H1 (cell line): ENCODE measurements at regions not wholly inside any gene's neighbourhood (a gene's known extent, or its start where the extent isn't known, plus 50 kb on each side); places are given as distances from the start of the nearest gene placed in this dataset.

ENCODE experiments used
- CTCF ChIA-PET: fragments of 300-600 bp; sonication (Branson Sonifier 250); formaldehyde crosslinking; loops from one replicate; lab custom pipeline; 2021; ENCODE audit not compliant: partially characterized antibody; lab: Charles Lee
- POLR2A ChIA-PET: fragments of 300-600 bp; sonication (Branson Sonifier 250); formaldehyde crosslinking; loops from one replicate; lab custom pipeline; 2021; ENCODE audit warnings: inconsistent platforms; ENCODE audit not compliant: partially characterized antibody; lab: Charles Lee
- DNase-seq, 2 experiments: peaks; one replicate each; pipeline versions ENCODE4 v3.0.0 to v3.0.0-alpha.2; 2010 to 2022; ENCODE audit warnings: low spot score in 2 of 2, low read depth in 1 of 2, mixed read lengths in 1 of 2
- FAIRE-seq: peaks from 2 replicates; lab custom pipeline; 2011; peaks lifted over from hg19 to GRCh38; lab: Jason Lieb, UNC
- H2AFZ ChIP-seq: 2 replicates; pipeline ENCODE4 v1.8.1; 2012; ENCODE audit warnings: low read length, inconsistent platforms
- H2AK5ac ChIP-seq: 2 replicates; pipeline ENCODE4 v1.6.1; 2013; ENCODE audit warnings: low read depth, low read length
- H2BK120ac ChIP-seq: replicated peaks from 2 replicates; pipeline ENCODE3; 2013; ENCODE audit warnings: low read depth, low read length, inconsistent platforms
- H2BK12ac ChIP-seq: 2 replicates; pipeline ENCODE4 v1.6.1; 2013; ENCODE audit warnings: low read depth, low read length
- H2BK15ac ChIP-seq: 2 replicates; pipeline ENCODE4 v1.6.1; 2013; ENCODE audit warnings: low read length
- H2BK20ac ChIP-seq: 2 replicates; pipeline ENCODE4 v1.6.1; 2013; ENCODE audit warnings: low read length
- H2BK5ac ChIP-seq: 2 replicates; pipeline ENCODE4 v1.6.1; 2013; ENCODE audit warnings: low read depth, low read length
- H3K14ac ChIP-seq: 2 replicates; pipeline ENCODE4 v1.6.1; 2013; ENCODE audit warnings: inconsistent platforms; ENCODE audit not compliant: insufficient read length
- H3K18ac ChIP-seq: 2 replicates; pipeline ENCODE4 v1.6.1; 2013; ENCODE audit warnings: low read length; ENCODE audit errors: extremely low read depth
- H3K23ac ChIP-seq: 2 replicates; pipeline ENCODE4 v1.6.1; 2013; ENCODE audit warnings: inconsistent platforms; ENCODE audit not compliant: insufficient read length
- H3K23me2 ChIP-seq: 2 replicates; pipeline ENCODE4 v1.6.1; 2013; ENCODE audit warnings: low read depth, low read length
- H3K27ac ChIP-seq: 2 replicates; pipeline ENCODE4 v1.6.1; 2011; ENCODE audit warnings: low read depth, low read length, inconsistent platforms
- H3K27me3 ChIP-seq, 4 experiments: replicated peaks in 1 of 4; 1 replicate in 1 of 4; 2 replicates in 3 of 4; pipeline versions ENCODE4 v1.6.1 to v1.8.1; 2011 to 2013; ENCODE audit warnings: low read length in 3 of 4, mild to moderate bottlenecking in 3 of 4, inconsistent platforms in 2 of 4, mixed read lengths in 2 of 4, moderate library complexity in 1 of 4; ENCODE audit not compliant: control insufficient read depth in 3 of 4, insufficient read depth in 3 of 4; ENCODE audit errors: extremely low read depth in 1 of 4
- H3K36me3 ChIP-seq, 4 experiments: 2 replicates each; pipeline versions ENCODE4 v1.6.1 to v1.8.1; 2011 to 2013; ENCODE audit warnings: mild to moderate bottlenecking in 4 of 4, low read length in 3 of 4, moderate library complexity in 2 of 4, control low read depth in 1 of 4, inconsistent platforms in 1 of 4; ENCODE audit not compliant: insufficient read depth in 4 of 4, control insufficient read depth in 2 of 4
- H3K4ac ChIP-seq: replicated peaks from 2 replicates; pipeline ENCODE3; 2013; ENCODE audit warnings: low read length, low read depth, mixed read lengths, inconsistent platforms; ENCODE audit not compliant: insufficient read length
- H3K4me1 ChIP-seq, 4 experiments: replicated peaks in 1 of 4; 1 replicate in 1 of 4; 2 replicates in 3 of 4; pipeline versions ENCODE4 v1.6.1 to v1.8.1; 2011 to 2013; ENCODE audit warnings: low read length in 3 of 4, inconsistent platforms in 2 of 4, mixed read lengths in 1 of 4; ENCODE audit not compliant: insufficient read depth in 4 of 4, control insufficient read depth in 3 of 4
- H3K4me2 ChIP-seq, 2 experiments: 2 replicates each; pipeline versions ENCODE4 v1.6.1 to v1.8.1; 2011 to 2013; ENCODE audit warnings: low read depth in 2 of 2, low read length in 2 of 2, control low read depth in 1 of 2, inconsistent platforms in 1 of 2, mild to moderate bottlenecking in 1 of 2; ENCODE audit not compliant: insufficient read depth in 1 of 2
- H3K4me3 ChIP-seq, 4 experiments: fragments of 200-600, 300-600 bp in 1 of 4; sonication (generic), shearing (Covaris generic), sonication (Bioruptor Twin) in 1 of 4; 2 replicates each; pipeline versions ENCODE4 v1.5.1 to v1.8.1; 2011 to 2016; ENCODE audit warnings: low read length in 4 of 4, low read depth in 3 of 4, control low read depth in 2 of 4, inconsistent platforms in 2 of 4, mild to moderate bottlenecking in 2 of 4, mixed read lengths in 1 of 4, moderate library complexity in 1 of 4; ENCODE audit not compliant: insufficient read depth in 2 of 4; ENCODE audit errors: extremely low read depth in 1 of 4
- H3K56ac ChIP-seq: replicated peaks from 2 replicates; pipeline ENCODE3; 2013; ENCODE audit warnings: low read depth, mild to moderate bottlenecking, mixed read lengths, low read length, inconsistent platforms; ENCODE audit not compliant: insufficient read length
- H3K79me1 ChIP-seq: 2 replicates; pipeline ENCODE4 v1.6.1; 2013; ENCODE audit warnings: low read depth, low read length, control low read depth
- H3K79me2 ChIP-seq, 2 experiments: 2 replicates each; pipeline versions ENCODE4 v1.6.1 to v1.8.1; 2012 to 2013; ENCODE audit warnings: low read length in 2 of 2, mild to moderate bottlenecking in 2 of 2, inconsistent platforms in 1 of 2; ENCODE audit not compliant: insufficient read depth in 2 of 2, control insufficient read depth in 1 of 2
- H3K9ac ChIP-seq, 4 experiments: replicated peaks in 1 of 4; 1 replicate in 1 of 4; 2 replicates in 3 of 4; pipeline versions ENCODE4 v1.6.1 to v1.8.1; 2011 to 2013; ENCODE audit warnings: low read depth in 3 of 4, low read length in 3 of 4, control low read depth in 2 of 4, mild to moderate bottlenecking in 2 of 4, moderate library complexity in 2 of 4, inconsistent platforms in 1 of 4; ENCODE audit errors: extremely low read depth in 1 of 4
- H3K9me3 ChIP-seq, 2 experiments: 2 replicates each; pipeline versions ENCODE4 v1.6.1 to v1.8.1; 2012 to 2013; ENCODE audit warnings: mild to moderate bottlenecking in 2 of 2, moderate library complexity in 2 of 2, control low read depth in 1 of 2, inconsistent platforms in 1 of 2, low read depth in 1 of 2, low read length in 1 of 2, mixed read lengths in 1 of 2; ENCODE audit not compliant: insufficient read depth in 2 of 2
- H4K20me1 ChIP-seq, 2 experiments: replicated peaks in 1 of 2; 2 replicates each; pipeline versions ENCODE3 to v1.8.1; 2011 to 2013; ENCODE audit warnings: inconsistent platforms in 2 of 2, low read length in 2 of 2, mild to moderate bottlenecking in 1 of 2; ENCODE audit not compliant: insufficient read depth in 2 of 2, control insufficient read depth in 1 of 2
- H4K5ac ChIP-seq: 2 replicates; pipeline ENCODE4 v1.6.1; 2013; ENCODE audit warnings: low read length, low read depth, mixed read lengths, inconsistent platforms; ENCODE audit not compliant: insufficient read length
- H4K8ac ChIP-seq: 2 replicates; pipeline ENCODE4 v1.8.0; 2013; ENCODE audit warnings: mild to moderate bottlenecking, moderate library complexity, low read length, inconsistent platforms; ENCODE audit not compliant: insufficient read depth; ENCODE audit errors: extremely low read depth
- H4K91ac ChIP-seq: replicated peaks from 2 replicates; pipeline ENCODE3; 2013; ENCODE audit warnings: low read length, mixed read lengths, inconsistent platforms; ENCODE audit not compliant: insufficient read length
- CBX5 ChIP-seq: fragments of 300-800, 300-1000 bp; sonication (generic); IDR thresholded peaks from 2 replicates; pipeline ENCODE4 v1.7.1; 2016; ENCODE audit warnings: antibody characterized with exemption, low read length, low read depth
- CHD1 ChIP-seq: IDR thresholded peaks from 2 replicates; pipeline ENCODE4 v1.6.1; 2012; ENCODE audit warnings: low read depth, low read length, improper control_type of control experiment
- EP300 ChIP-seq, 2 experiments: IDR thresholded peaks; 1 replicate in 1 of 2; 2 replicates in 1 of 2; pipeline ENCODE4 v1.6.1; 2011 to 2012; ENCODE audit warnings: low read depth in 2 of 2, low read length in 2 of 2, mild to moderate bottlenecking in 2 of 2, borderline replicate concordance in 1 of 2, inconsistent platforms in 1 of 2, moderate library complexity in 1 of 2
- EZH2 ChIP-seq: fragments of 200-600 bp; sonication (generic); IDR thresholded peaks from 2 replicates; pipeline ENCODE4 v1.7.1; 2012; ENCODE audit warnings: low read depth, mild to moderate bottlenecking, moderate library complexity, low read length, inconsistent platforms; ENCODE audit not compliant: severe bottlenecking
- HDAC2 ChIP-seq, 2 experiments: fragments of 300-600 bp in 1 of 2; sonication (generic) in 1 of 2; IDR thresholded peaks; 2 replicates each; pipeline ENCODE4 v1.6.1; 2011 to 2012; ENCODE audit warnings: low read depth in 2 of 2, low read length in 2 of 2, mild to moderate bottlenecking in 2 of 2, moderate library complexity in 2 of 2, borderline replicate concordance in 1 of 2, inconsistent platforms in 1 of 2
- HDAC6 ChIP-seq: IDR thresholded peaks from one replicate; pipeline ENCODE4 v1.7.1; 2012; ENCODE audit warnings: low read depth, mild to moderate bottlenecking, inconsistent platforms, low read length, moderate library complexity
- JUND ChIP-seq: IDR thresholded peaks from 2 replicates; pipeline ENCODE4 v1.6.1; 2011; ENCODE audit warnings: mild to moderate bottlenecking, improper control_type of control experiment, low read length
- PHF8 ChIP-seq: fragments of 200-600 bp; sonication (generic); conservative IDR thresholded peaks from 2 replicates; pipeline ENCODE4 v1.7.1; 2012; ENCODE audit warnings: low read depth, mild to moderate bottlenecking, inconsistent platforms, low read length, moderate library complexity
- POLR2A ChIP-seq, 2 experiments: IDR thresholded peaks; 1 replicate in 1 of 2; 2 replicates in 1 of 2; pipeline ENCODE4 v1.6.1; 2011; ENCODE audit warnings: low read depth in 2 of 2, low read length in 2 of 2, mild to moderate bottlenecking in 2 of 2; ENCODE audit errors: control extremely low read depth in 1 of 2
- SP2 ChIP-seq: IDR thresholded peaks from 2 replicates; pipeline ENCODE4 v1.6.1; 2012; ENCODE audit warnings: mild to moderate bottlenecking, low read length, inconsistent platforms
- SRF ChIP-seq: IDR thresholded peaks from 2 replicates; pipeline ENCODE4 v1.6.1; 2011; ENCODE audit warnings: mild to moderate bottlenecking, low read depth, low read length, moderate library complexity
- WGBS, 2 experiments: shearing (Covaris generic) in 1 of 2; methylation state at CpG; one replicate each; pipeline versions ENCODE4 v1.1.6 to v1.1.7; 2013 to 2015; ENCODE audit warnings: low lambda C conversion rate in 2 of 2, mixed read lengths in 2 of 2, inconsistent platforms in 1 of 2, low coverage in 1 of 2, missing lambda C conversion rate in 1 of 2; ENCODE audit not compliant: insufficient replicate concordance in 2 of 2, insufficient coverage in 1 of 2, insufficient read length in 1 of 2; ENCODE audit errors: extremely low coverage in 1 of 2, missing lambda C conversion rate in 1 of 2; 5-methylcytosine and 5-hydroxymethylcytosine counted together
- TF ChIP-seq, protein P1 (sequence below): IDR thresholded peaks from 2 replicates; pipeline ENCODE4 v1.6.1; 2012; ENCODE audit warnings: inconsistent platforms
- TF ChIP-seq, protein P2 (sequence below): IDR thresholded peaks from 2 replicates; pipeline ENCODE4 v1.6.1; 2011; ENCODE audit warnings: low read length, improper control_type of control experiment

DNA sequence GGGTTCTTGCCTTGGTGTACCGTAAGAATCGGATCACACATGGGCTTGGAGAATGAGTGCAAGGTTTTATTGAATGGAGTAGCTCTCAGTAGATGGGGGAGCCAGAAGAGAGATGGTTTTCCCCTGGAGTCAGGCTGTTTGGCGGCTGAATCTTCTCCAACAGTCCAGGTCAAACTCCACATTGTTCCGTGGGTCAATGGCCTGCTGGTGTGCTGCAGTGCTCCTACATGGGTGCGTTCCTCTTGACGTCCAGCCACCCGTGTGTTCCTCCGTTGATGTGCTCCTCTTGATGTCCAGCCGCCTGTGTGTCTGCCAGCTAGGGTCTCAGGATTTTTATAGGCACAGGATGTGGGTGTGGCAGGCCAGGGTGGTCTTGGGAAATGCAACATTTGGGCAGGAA, 69.3 kb upstream of the AGBL1 start:
- H2BK15ac ChIP-seq: no peak overlapping the region
- H2AFZ ChIP-seq: no peak overlapping the region
- no peak overlapping the region for H4K5ac ChIP-seq
- no peak overlapping the region for H3K9ac ChIP-seq
- H3K14ac ChIP-seq: no peak overlapping the region
- H3K4ac ChIP-seq: no peak overlapping the region
- H2BK20ac ChIP-seq: 0 out of 2 replicates have a peak overlapping the region, but pooled peaks have one; percentile 32
- H3K27me3 ChIP-seq: no peaks in the 10 kb centered on the region
- no peaks in the 10 kb centered on the region for H3K23me2 ChIP-seq
- H4K8ac ChIP-seq: no peak overlapping the region
- no peak overlapping the region for H3K56ac ChIP-seq
- H2AK5ac ChIP-seq: no peak overlapping the region
- H2BK120ac ChIP-seq: no peak overlapping the region
- H3K27ac ChIP-seq: no peak overlapping the region
- no peak overlapping the region for H4K91ac ChIP-seq
- H3K18ac ChIP-seq: no peak overlapping the region
- DNase-seq (no peak), FAIRE-seq (no peak)
- H2BK12ac ChIP-seq: no peak overlapping the region
- H2BK5ac ChIP-seq: no peak overlapping the region
- no peaks in the 10 kb centered on the region for H3K36me3 ChIP-seq
- H3K79me2 ChIP-seq: no peaks in the 10 kb centered on the region
- no peak overlapping the region for H3K23ac ChIP-seq
- no peaks in the 10 kb centered on the region for H3K4me1 ChIP-seq
- H3K4me2 ChIP-seq: no peak overlapping the region
- 87% methylated on average over 9 of the region's 9 CpGs; no CpG with 5 or more reads in 1 of the 2 experiments for WGBS, 2 experiments
- no peak overlapping the region for H3K4me3 ChIP-seq
- H4K20me1 ChIP-seq: no peaks in the 10 kb centered on the region
- ChIA-PET POLR2A (no interaction called here), CTCF (interaction anchor here (0.7 kb wide), 1 partner anchor 156 kb away, joined by 4 read pairs; no protein-coding TSS in a partner anchor)
- no peaks in the 10 kb centered on the region for H3K9me3 ChIP-seq
- no peaks in the 10 kb centered on the region for H3K79me1 ChIP-seq
- no peak for TF ChIP-seq SRF
- no peak for TF ChIP-seq HDAC2 (IDR thresholded peaks at IDR 0.05; ENCODE audit: borderline replicate concordance in 1 of 2, low read depth in 2 of 2, low read length in 2 of 2)
- TF ChIP-seq EP300 (IDR thresholded peaks at IDR 0.05; ENCODE audit: borderline replicate concordance in 1 of 2, low read depth in 2 of 2, low read length in 2 of 2): no peak
- no peak for TF ChIP-seq SP2
- no peak for TF ChIP-seq HDAC6
- TF ChIP-seq, protein P1, sequence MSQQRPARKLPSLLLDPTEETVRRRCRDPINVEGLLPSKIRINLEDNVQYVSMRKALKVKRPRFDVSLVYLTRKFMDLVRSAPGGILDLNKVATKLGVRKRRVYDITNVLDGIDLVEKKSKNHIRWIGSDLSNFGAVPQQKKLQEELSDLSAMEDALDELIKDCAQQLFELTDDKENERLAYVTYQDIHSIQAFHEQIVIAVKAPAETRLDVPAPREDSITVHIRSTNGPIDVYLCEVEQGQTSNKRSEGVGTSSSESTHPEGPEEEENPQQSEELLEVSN: no peak
- TF ChIP-seq, protein P2, sequence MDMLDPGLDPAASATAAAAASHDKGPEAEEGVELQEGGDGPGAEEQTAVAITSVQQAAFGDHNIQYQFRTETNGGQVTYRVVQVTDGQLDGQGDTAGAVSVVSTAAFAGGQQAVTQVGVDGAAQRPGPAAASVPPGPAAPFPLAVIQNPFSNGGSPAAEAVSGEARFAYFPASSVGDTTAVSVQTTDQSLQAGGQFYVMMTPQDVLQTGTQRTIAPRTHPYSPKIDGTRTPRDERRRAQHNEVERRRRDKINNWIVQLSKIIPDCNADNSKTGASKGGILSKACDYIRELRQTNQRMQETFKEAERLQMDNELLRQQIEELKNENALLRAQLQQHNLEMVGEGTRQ: no peak
- TF ChIP-seq EZH2: no peak
- no peak for TF ChIP-seq POLR2A (IDR thresholded peaks at IDR 0.05; ENCODE audit: control extremely low read depth in 1 of 2, low read depth in 2 of 2, low read length in 2 of 2)
- no peak for TF ChIP-seq CBX5
- no peak for TF ChIP-seq CHD1
- no peak for TF ChIP-seq JUND
- TF ChIP-seq PHF8: no peak
